HG02938 (cell line): ENCODE measurements at regions not wholly inside any gene's neighbourhood (a gene's known extent, or its start where the extent isn't known, plus 50 kb on each side); places are given as distances from the start of the nearest gene placed in this dataset.

Experiments used
- ATAC-seq: cut with Tn5 transposase; IDR thresholded peaks from one replicate; pipeline ENCODE4 v1.9.1; 2021; ENCODE audit warnings: mild to moderate bottlenecking, moderate library complexity; ENCODE audit not compliant: unreplicated experiment

- no peak for ATAC-seq
Observed at GRCh38 chr12:127435439-127435838, 831.5 kb upstream of the TMEM132C start.

- ATAC-seq, result no peak
Observed at GRCh38 chr12:127438512-127439244, 828.3 kb upstream of the TMEM132C start.

GRCh38 chr12:127445581-127446139 lies 821.3 kb upstream of the TMEM132C start:
- no peak for ATAC-seq

GRCh38 chr12:127448906-127449305 lies 818.1 kb upstream of the TMEM132C start:
- no peak for ATAC-seq

- ATAC-seq, result no peak
Observed at GRCh38 chr12:127450826-127451225, 816.1 kb upstream of the TMEM132C start.

- ATAC-seq, result no peak
Observed at GRCh38 chr12:127455347-127456265, 811.4 kb upstream of the TMEM132C start.

GRCh38 chr12:127457726-127458125 lies 809.2 kb upstream of the TMEM132C start:
- ATAC-seq, result no peak

GRCh38 chr12:127459166-127459565 lies 807.8 kb upstream of the TMEM132C start:
- no peak for ATAC-seq

- ATAC-seq, result no peak
Observed at GRCh38 chr12:127459687-127460086, 807.3 kb upstream of the TMEM132C start.

GRCh38 chr12:127463237-127463636 lies 803.7 kb upstream of the TMEM132C start:
- ATAC-seq, result no peak

- ATAC-seq, result no peak
Observed at GRCh38 chr12:127469331-127469730, 797.6 kb upstream of the TMEM132C start.

GRCh38 chr12:127473766-127474165 lies 793.2 kb upstream of the TMEM132C start:
- no peak for ATAC-seq

- no peak for ATAC-seq
Observed at GRCh38 chr12:127479256-127479655, 787.7 kb upstream of the TMEM132C start.

- no peak for ATAC-seq
Observed at GRCh38 chr12:127480775-127481314, 786.1 kb upstream of the TMEM132C start.

GRCh38 chr12:127482950-127483349 lies 784.0 kb upstream of the TMEM132C start:
- ATAC-seq, result no peak

GRCh38 chr12:127485528-127485927 lies 781.4 kb upstream of the TMEM132C start:
- no peak for ATAC-seq

- no peak for ATAC-seq
Observed at GRCh38 chr12:127487031-127487430, 779.9 kb upstream of the TMEM132C start.

- no peak for ATAC-seq
Observed at GRCh38 chr12:127489061-127489460, 777.9 kb upstream of the TMEM132C start.

- ATAC-seq, result no peak
Observed at GRCh38 chr12:127494961-127495915, 771.7 kb upstream of the TMEM132C start.

GRCh38 chr12:127496255-127496654 lies 770.7 kb upstream of the TMEM132C start:
- no peak for ATAC-seq
